HG02970 (cell line): ENCODE measurements at regions not wholly inside any gene's neighbourhood (a gene's known extent, or its start where the extent isn't known, plus 50 kb on each side); places are given as distances from the start of the nearest gene placed in this dataset.

Source experiments
- ATAC-seq: cut with Tn5 transposase; IDR thresholded peaks from one replicate; pipeline ENCODE4 v1.9.1; 2021; ENCODE audit warnings: mild to moderate bottlenecking, moderate library complexity, moderate number of reproducible peaks; ENCODE audit not compliant: unreplicated experiment, low FRiP score

GRCh38 chr2:21279525-21279924 lies 155.8 kb downstream of the TDRD15 start:
- no peak for ATAC-seq

GRCh38 chr2:21280793-21281192 lies 157.0 kb downstream of the TDRD15 start:
- no peak for ATAC-seq

- ATAC-seq, result no peak
Observed at GRCh38 chr2:21281384-21281783, 157.6 kb downstream of the TDRD15 start.

- no peak for ATAC-seq
Observed at GRCh38 chr2:21281791-21282514, 158.2 kb downstream of the TDRD15 start.

- ATAC-seq, result no peak
Observed at GRCh38 chr2:21282515-21282898, 158.7 kb downstream of the TDRD15 start.

- ATAC-seq, result no peak
Observed at GRCh38 chr2:21288299-21288698, 164.5 kb downstream of the TDRD15 start.

- ATAC-seq, result no peak
Observed at GRCh38 chr2:21288739-21289520, 165.2 kb downstream of the TDRD15 start.

GRCh38 chr2:21289551-21289950 lies 165.8 kb downstream of the TDRD15 start:
- no peak for ATAC-seq

- no peak for ATAC-seq
Observed at GRCh38 chr2:21289989-21290388, 166.2 kb downstream of the TDRD15 start.

GRCh38 chr2:21291426-21291825 lies 167.7 kb downstream of the TDRD15 start:
- ATAC-seq, result no peak

- ATAC-seq, result no peak
Observed at GRCh38 chr2:21294446-21294845, 170.7 kb downstream of the TDRD15 start.

- ATAC-seq, result no peak
Observed at GRCh38 chr2:21299411-21299810, 175.6 kb downstream of the TDRD15 start.

- ATAC-seq, result no peak
Observed at GRCh38 chr2:21301871-21302455, 178.2 kb downstream of the TDRD15 start.

GRCh38 chr2:21303876-21304275 lies 180.1 kb downstream of the TDRD15 start:
- ATAC-seq, result no peak

- no peak for ATAC-seq
Observed at GRCh38 chr2:21305581-21305980, 181.8 kb downstream of the TDRD15 start.

- ATAC-seq, result no peak
Observed at GRCh38 chr2:21306235-21306634, 182.5 kb downstream of the TDRD15 start.

- no peak for ATAC-seq
Observed at GRCh38 chr2:21307037-21307436, 183.3 kb downstream of the TDRD15 start.

GRCh38 chr2:21310493-21310892 lies 186.7 kb downstream of the TDRD15 start:
- no peak for ATAC-seq

GRCh38 chr2:21314322-21314835 lies 190.6 kb downstream of the TDRD15 start:
- ATAC-seq, result no peak

GRCh38 chr2:21317131-21317530 lies 193.4 kb downstream of the TDRD15 start:
- no peak for ATAC-seq

- ATAC-seq, result no peak
Observed at GRCh38 chr2:21318263-21318662, 194.5 kb downstream of the TDRD15 start.
